Endothelial cell of umbilical vein (primary cell): ENCODE measurements at regions not wholly inside any gene's neighbourhood (a gene's known extent, or its start where the extent isn't known, plus 50 kb on each side); places are given as distances from the start of the nearest gene placed in this dataset.

Experiments used
- CTCF ChIP-seq, 2 donors: IDR thresholded peaks; 1 replicate in 1 of 2; 2 replicates in 1 of 2; pipeline ENCODE4 v1.5.1; 2011; ENCODE audit warnings: low read length in 2 of 2, mild to moderate bottlenecking in 2 of 2, moderate library complexity in 2 of 2, control low read depth in 1 of 2, inconsistent platforms in 1 of 2, low read depth in 1 of 2; ENCODE audit not compliant: insufficient read depth in 1 of 2; ENCODE audit errors: extremely low read depth in 1 of 2
- EZH2 ChIP-seq: IDR thresholded peaks from 2 replicates; pipeline ENCODE4 v1.6.1; 2012; ENCODE audit warnings: borderline replicate concordance, low read depth, mild to moderate bottlenecking, moderate library complexity, low read length, inconsistent platforms; ENCODE audit not compliant: severe bottlenecking
- POLR2A ChIP-seq: IDR thresholded peaks from 2 replicates; pipeline ENCODE4 v1.6.1; 2012; ENCODE audit warnings: low read depth, mild to moderate bottlenecking, control low read depth, low read length

GRCh38 chr6:140907235-140907634 lies 1225.5 kb upstream of the GJE1 start:
- no peak for TF ChIP-seq POLR2A
- no peak for TF ChIP-seq CTCF (IDR thresholded peaks at IDR 0.05; ENCODE audit: extremely low read depth in 1 of 2, insufficient read depth in 1 of 2, low read depth in 1 of 2, low read length in 2 of 2)
- TF ChIP-seq EZH2: no peak
